ENCODE measurements at regions not wholly inside any gene's neighbourhood (a gene's known extent, or its start where the extent isn't known, plus 50 kb on each side); places are given as distances from the start of the nearest gene placed in this dataset.

DNA sequence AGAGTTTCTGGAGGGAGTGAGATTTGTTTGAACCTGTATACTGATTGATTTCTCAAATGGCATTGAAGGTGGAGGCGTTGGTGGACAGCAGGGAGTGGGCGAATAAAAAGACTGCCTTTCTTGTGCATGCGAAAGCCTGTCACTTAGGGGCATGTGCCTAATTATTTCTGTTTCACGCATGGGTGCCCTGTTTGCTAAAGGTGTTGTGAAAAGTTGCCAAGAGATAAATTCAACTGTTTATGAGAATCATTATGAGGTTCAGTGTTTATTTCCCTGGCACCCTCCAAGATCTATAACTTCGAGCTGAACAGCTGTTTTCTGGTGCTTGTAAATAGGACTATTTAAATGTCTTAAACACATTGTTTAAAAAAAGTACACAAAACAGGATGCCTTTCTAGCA lies 67.4 kb upstream of the DMRTA1 start:
- no peaks in the 10 kb centered on the region for H3K27me3 Mint-ChIP-seq
- H3K4me1 Mint-ChIP-seq (ENCODE audit: low read depth), result no peaks in the 10 kb centered on the region
- H3K36me3 Mint-ChIP-seq (ENCODE audit: low read depth), result no peaks in the 10 kb centered on the region
- DNase-seq, result no peak
- no peak overlapping the region for H3K27ac Mint-ChIP-seq
- no peaks in the 10 kb centered on the region for H3K9me3 Mint-ChIP-seq
- no peak overlapping the region for H3K4me3 Mint-ChIP-seq

DNA sequence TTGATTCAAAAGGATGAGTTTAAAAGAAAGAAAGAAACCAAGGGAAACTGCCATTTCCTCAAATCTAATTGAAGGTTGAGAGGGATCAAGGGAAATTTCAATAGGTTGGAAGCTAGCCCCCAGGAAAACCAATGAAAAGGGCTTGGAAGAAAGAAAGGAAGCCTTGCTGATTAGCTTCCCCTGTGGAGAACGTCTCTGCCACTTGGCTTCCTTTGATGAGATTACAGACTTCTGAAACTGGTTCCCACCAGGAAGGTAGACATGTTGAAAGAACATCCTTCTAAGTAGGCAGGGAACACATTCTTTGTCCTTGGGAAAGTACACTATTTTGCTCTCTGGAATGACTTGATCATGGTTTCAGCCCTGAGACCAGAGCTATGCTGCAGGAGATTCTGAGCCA lies 65.5 kb upstream of the DMRTA1 start:
- DNase-seq, result no peak
- no peaks in the 10 kb centered on the region for H3K36me3 Mint-ChIP-seq (ENCODE audit: low read depth)
- H3K4me1 Mint-ChIP-seq (ENCODE audit: low read depth), result no peaks in the 10 kb centered on the region
- no peaks in the 10 kb centered on the region for H3K27me3 Mint-ChIP-seq
- no peaks in the 10 kb centered on the region for H3K9me3 Mint-ChIP-seq
- H3K4me3 Mint-ChIP-seq, result no peak overlapping the region
- H3K27ac Mint-ChIP-seq, result no peak overlapping the region

DNA sequence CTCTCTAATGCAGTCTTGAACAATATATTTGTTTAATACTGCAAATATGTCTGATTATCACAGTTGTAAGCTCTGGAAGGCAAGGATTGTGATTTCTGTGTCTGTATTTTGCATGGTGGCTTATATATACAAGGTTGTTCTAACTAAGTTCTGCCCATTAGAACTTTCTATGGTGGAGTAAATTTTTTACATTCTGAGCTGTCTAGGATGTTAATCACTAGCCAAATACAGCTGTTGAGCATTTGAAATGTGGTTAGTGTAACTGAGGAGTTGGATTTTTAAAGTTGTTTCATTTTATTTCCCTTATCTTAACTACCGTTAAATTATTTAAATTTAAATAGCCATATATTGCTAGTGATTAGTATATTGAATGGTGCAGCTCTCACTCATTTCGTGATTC lies 64.3 kb upstream of the DMRTA1 start:
- H3K4me1 Mint-ChIP-seq (ENCODE audit: low read depth), result no peaks in the 10 kb centered on the region
- H3K27ac Mint-ChIP-seq, result no peak overlapping the region

DNA sequence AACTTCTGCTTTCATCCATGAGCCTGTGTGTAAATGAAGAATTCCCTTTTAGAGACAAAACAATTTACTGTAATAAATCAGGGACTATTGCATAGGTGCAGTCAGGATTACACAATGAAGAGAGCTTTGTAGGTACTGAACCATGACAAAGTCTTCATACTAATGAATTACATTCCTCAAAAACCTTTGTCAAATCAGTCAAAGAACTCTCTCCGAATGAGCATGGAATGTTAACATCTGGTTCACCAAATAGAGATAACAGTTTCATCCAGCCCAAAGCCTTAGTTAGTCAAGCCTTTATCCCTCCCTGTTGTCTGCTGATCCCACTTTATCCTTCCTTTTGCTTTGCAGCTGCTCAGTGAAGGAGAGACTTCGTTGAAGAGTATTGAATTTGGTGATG lies 62.9 kb upstream of the DMRTA1 start:
- Mint-ChIP-seq H3K4me3 (no peak overlapping the region), H3K4me1 (ENCODE audit: low read depth) (no peaks in the 10 kb centered on the region), H3K9me3 (no peaks in the 10 kb centered on the region), H3K27ac (no peak overlapping the region), H3K27me3 (no peaks in the 10 kb centered on the region), H3K36me3 (ENCODE audit: low read depth) (no peaks in the 10 kb centered on the region)
- DNase-seq, result no peak

More for the DNA sequence above, 64.3 kb upstream of the DMRTA1 start:
- H3K36me3 Mint-ChIP-seq (ENCODE audit: low read depth), result no peaks in the 10 kb centered on the region
- H3K4me3 Mint-ChIP-seq, result no peak overlapping the region
- no peaks in the 10 kb centered on the region for H3K9me3 Mint-ChIP-seq
- no peak for DNase-seq
- no peaks in the 10 kb centered on the region for H3K27me3 Mint-ChIP-seq

DNA sequence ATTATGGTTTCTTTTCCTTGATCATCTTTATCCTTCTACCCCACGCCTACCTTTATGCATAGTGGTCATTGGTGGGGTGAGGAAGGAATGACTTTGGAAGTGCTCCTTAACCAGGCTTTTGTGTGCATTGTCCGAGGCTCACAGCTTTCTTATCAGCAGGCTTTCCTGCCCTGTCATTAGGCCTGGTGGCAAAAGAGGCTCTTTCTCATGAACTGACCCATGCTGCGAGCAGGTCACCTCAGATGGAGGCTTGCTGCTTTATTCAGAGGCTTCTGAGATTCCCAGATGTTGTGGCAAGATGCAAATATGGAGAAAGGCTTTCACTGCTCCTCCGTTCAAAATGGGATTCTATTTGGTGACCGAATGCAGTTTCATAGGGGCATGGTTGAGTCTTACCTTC lies 57.4 kb upstream of the DMRTA1 start:
- no peaks in the 10 kb centered on the region for H3K9me3 Mint-ChIP-seq
- H3K36me3 Mint-ChIP-seq (ENCODE audit: low read depth), result no peaks in the 10 kb centered on the region
- DNase-seq, result no peak

DNA sequence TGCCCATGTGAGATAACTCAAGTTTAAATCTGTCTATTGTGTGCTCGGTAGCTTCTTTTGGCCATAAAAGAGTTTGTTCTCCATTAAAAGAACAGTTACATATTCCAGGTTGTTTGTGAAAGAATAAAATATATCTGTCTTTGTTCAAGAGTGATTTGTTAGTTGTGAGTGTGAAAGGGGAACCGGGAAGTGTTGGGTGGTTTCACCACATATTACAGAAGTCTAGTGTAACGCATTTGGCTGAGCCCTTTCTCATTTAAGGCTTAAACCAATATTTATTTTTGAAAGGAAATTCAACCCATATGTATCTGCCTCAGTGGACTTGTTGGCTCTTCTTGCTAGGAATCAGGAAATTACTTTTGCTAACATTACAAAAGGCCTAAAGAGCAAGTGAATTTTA lies 54.1 kb upstream of the DMRTA1 start:
- Mint-ChIP-seq H3K9me3 (no peaks in the 10 kb centered on the region), H3K27me3 (no peaks in the 10 kb centered on the region), H3K4me3 (no peak overlapping the region), H3K27ac (no peak overlapping the region), H3K4me1 (ENCODE audit: low read depth) (no peaks in the 10 kb centered on the region), H3K36me3 (ENCODE audit: low read depth) (no peaks in the 10 kb centered on the region)
- no peak for DNase-seq

More for the DNA sequence above, 57.4 kb upstream of the DMRTA1 start:
- Mint-ChIP-seq H3K27ac (no peak overlapping the region), H3K4me3 (no peak overlapping the region), H3K27me3 (no peaks in the 10 kb centered on the region), H3K4me1 (ENCODE audit: low read depth) (no peaks in the 10 kb centered on the region)

DNA sequence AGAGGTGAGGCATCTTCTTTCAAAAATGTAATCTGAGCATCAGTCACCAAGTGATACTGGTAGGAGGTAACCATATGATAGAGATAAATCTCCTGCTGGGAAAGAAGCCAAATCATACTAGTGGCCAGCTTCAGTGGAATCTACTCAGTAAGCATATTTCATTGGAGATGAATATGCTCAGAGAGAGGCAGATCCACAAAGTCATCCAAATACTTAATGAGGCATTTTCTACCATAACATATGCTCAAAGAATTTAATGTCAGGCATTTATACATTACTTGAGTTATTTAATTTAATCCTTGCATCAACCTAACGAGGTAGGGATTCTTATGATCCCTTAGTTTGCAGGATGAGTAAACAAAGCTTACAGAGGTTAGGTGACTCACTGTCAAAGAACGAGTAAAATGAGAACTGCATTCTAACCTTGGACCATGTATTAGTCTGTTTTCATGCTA lies 50.9 kb upstream of the DMRTA1 start:
- no peaks in the 10 kb centered on the region for H3K9me3 Mint-ChIP-seq
- H3K4me1 Mint-ChIP-seq (ENCODE audit: low read depth), result no peaks in the 10 kb centered on the region
- H3K36me3 Mint-ChIP-seq (ENCODE audit: low read depth), result no peaks in the 10 kb centered on the region
- H3K4me3 Mint-ChIP-seq, result no peak overlapping the region
- no peak overlapping the region for H3K27ac Mint-ChIP-seq
- no peaks in the 10 kb centered on the region for H3K27me3 Mint-ChIP-seq
- DNase-seq, result no peak

Measured in activated T-cell treated with anti-CD3 and anti-CD28 coated beads, Interleukin-2, amount 50 U/mL, for 24 hours (primary cell).